ENCODE measurements at regions not wholly inside any gene's neighbourhood (a gene's known extent, or its start where the extent isn't known, plus 50 kb on each side); places are given as distances from the start of the nearest gene placed in this dataset.
"Not testable (repeated sequence)": the region's sequence is repeated elsewhere in the genome, so short reads cannot be mapped to it uniquely, and the experiment has no call there.

- DNase-seq (ENCODE audit: low read depth, low spot score) = no peak
- no peak for TF ChIP-seq CTCF (IDR thresholded peaks at IDR 0.05; ENCODE audit: low read depth, low read length)
- in situ Hi-C loops (cut with HindIII; ENCODE audit: low sequenced_read_pairs) = no loop called here
- H3K4me3 ChIP-seq (ENCODE audit: low read depth, low read length) = no peak overlapping the region
These were observed 69.8 kb upstream of the STARD13 start for GRCh38 chr13:33355201-33355895.

- H3K4me3 ChIP-seq (ENCODE audit: low read depth, low read length); in situ Hi-C loops (cut with HindIII; ENCODE audit: low sequenced_read_pairs); DNase-seq (ENCODE audit: low read depth, low spot score): not testable (repeated sequence)
These were observed 72.5 kb upstream of the STARD13 start for GRCh38 chr13:33358076-33358475.

GRCh38 chr13:33362986-33363727, 77.6 kb upstream of the STARD13 start:
- in situ Hi-C loops (cut with HindIII; ENCODE audit: low sequenced_read_pairs) = no loop called here
- TF ChIP-seq CTCF (IDR thresholded peaks at IDR 0.05; ENCODE audit: low read depth, low read length) = no peak
- no peak overlapping the region for H3K4me3 ChIP-seq (ENCODE audit: low read depth, low read length)
- DNase-seq (ENCODE audit: low read depth, low spot score) = no peak

GRCh38 chr13:33364192-33364591, 78.6 kb upstream of the STARD13 start:
- TF ChIP-seq CTCF (IDR thresholded peaks at IDR 0.05; ENCODE audit: low read depth, low read length) = no peak
- H3K4me3 ChIP-seq (ENCODE audit: low read depth, low read length) = no peak overlapping the region
- no peak for DNase-seq (ENCODE audit: low read depth, low spot score)
- in situ Hi-C loops (cut with HindIII; ENCODE audit: low sequenced_read_pairs) = no loop called here

- in situ Hi-C loops (cut with HindIII; ENCODE audit: low sequenced_read_pairs) = no loop called here
- DNase-seq (ENCODE audit: low read depth, low spot score) = no peak
- TF ChIP-seq CTCF (IDR thresholded peaks at IDR 0.05; ENCODE audit: low read depth, low read length) = no peak
- no peak overlapping the region for H3K4me3 ChIP-seq (ENCODE audit: low read depth, low read length)
These were observed 81.0 kb upstream of the STARD13 start for GRCh38 chr13:33366469-33367062.

GRCh38 chr13:33367171-33367895, 81.8 kb upstream of the STARD13 start:
- in situ Hi-C loops (cut with HindIII; ENCODE audit: low sequenced_read_pairs) = no loop called here
- no peak overlapping the region for H3K4me3 ChIP-seq (ENCODE audit: low read depth, low read length)
- DNase-seq (ENCODE audit: low read depth, low spot score) = no peak
- TF ChIP-seq CTCF (IDR thresholded peaks at IDR 0.05; ENCODE audit: low read depth, low read length) = no peak

All from astrocyte of the spinal cord (primary cell).